NCI-H345 (cell line): ENCODE measurements at regions not wholly inside any gene's neighbourhood (a gene's known extent, or its start where the extent isn't known, plus 50 kb on each side); places are given as distances from the start of the nearest gene placed in this dataset.

Source experiments
- DNase-seq: peaks from one replicate; lab custom pipeline; 2025; lab: John Stamatoyannopoulos, UW

DNA sequence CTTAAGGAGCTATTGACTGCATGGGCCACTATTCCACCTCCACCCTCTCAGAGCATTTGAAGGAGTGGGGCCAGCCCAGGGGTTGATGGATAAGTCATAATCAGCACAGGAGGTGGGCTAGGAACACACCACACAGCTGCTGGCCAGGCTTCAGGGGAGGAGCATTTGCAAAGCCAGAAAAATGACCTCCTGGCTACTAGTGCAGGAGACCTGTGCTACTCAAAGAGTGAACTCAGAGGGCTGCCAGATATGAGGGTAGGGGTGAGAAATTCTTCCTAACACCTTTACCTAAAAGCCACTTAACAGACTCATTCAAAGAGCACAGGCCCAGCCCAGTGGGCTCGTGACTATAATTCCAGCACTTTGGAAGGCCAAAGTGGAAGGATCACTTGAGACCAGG, 210.8 kb downstream of the TBXT start:
- DNase-seq = no peak

DNA sequence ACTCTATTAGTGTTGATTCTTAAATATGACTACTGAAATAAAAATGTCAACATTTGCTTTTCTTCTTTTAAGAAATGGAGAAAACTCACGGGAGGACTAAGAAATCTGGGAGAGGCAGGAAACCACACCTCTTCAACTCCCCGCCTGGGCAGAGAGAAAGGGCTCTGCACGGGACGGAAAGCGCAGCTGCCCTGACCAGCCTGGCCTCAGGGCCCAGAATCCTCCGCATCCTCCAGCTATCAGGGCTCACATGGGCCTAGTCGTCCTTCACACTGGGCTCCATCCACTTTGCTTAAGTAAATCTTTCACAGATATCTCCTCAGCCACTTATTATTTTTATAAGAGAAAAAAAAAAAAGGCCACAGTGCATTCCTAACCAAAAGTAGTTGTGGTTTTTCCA, 215.1 kb downstream of the TBXT start:
- no peak for DNase-seq

DNA sequence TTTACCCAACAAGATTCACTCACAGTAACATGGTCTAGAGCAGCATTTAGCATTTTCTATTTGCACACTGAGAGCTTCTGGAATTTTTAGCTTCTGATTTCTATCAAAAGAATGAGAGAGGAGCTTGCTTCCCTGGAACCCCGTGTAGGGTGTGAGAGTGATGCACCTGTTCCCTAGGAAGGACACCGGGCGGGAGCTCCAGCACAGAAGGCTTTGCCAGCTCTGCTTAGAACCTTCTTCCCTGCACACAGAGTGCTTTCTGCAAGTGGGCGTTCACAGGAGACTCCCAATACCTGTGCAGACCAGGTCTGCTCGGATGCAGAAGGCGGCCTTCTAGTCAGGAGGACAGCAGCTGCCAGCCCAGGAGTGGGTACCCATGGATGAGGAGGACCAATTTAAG, 217.3 kb downstream of the TBXT start:
- DNase-seq = no peak

DNA sequence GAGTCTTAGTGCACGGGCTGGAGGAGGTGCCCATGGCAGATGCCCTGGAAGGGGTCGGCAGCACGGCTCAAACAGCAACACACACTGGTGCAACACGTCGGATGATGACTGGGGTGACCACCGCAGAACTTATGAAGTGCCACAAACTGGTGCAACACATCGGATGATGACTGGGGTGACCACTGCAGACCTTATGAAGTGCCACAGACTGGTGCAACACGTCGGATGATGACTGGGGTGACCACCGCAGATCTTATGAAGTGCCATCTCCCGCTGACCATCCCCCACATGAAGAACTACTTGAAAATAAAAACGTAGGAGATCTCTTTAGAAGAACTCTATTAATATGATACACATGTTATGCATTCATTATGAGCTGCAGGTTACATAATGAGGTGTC, 218.3 kb downstream of the TBXT start:
- no peak for DNase-seq

DNA sequence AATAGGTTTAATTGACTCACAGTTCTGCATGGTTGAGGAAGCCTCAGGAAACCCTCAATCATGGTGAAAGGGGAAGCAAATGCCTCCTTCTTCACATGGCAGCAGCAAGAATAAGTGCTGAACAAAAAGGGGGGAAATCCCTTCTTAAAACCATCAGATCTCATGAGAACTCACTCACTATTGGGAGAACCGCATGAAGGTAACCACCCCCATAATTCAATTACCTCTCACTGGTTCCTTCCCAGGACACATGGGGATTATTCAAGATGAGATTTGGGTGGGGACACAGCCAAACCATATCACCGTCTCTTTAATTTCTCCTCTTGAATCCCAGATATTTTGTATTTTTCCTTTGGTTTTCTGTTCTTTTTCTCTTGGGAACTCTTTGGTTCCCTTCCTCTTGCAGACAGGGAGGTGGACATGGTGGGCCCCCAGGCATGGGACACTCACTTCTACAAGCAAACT, 223.6 kb downstream of the TBXT start:
- DNase-seq = no peak

DNA sequence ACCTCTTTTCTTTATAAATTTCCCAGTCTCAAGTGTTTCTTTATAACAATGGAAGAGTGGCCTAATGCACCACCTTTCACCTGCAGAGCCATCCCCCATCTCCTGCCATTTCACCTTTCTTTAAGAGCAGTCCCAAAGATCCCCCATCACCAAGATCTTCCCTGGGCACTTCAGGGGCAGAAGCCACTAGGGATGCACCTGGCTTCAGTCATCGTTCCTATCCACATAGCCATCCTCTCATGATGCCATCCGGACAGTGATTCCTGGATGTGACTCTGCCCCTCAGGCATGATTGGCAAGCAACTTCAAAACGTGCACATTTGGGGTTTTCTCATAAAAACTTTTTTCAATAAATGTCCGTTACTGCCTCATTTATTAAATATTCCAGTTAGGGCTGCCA, 225.9 kb downstream of the TBXT start:
- DNase-seq = no peak

DNA sequence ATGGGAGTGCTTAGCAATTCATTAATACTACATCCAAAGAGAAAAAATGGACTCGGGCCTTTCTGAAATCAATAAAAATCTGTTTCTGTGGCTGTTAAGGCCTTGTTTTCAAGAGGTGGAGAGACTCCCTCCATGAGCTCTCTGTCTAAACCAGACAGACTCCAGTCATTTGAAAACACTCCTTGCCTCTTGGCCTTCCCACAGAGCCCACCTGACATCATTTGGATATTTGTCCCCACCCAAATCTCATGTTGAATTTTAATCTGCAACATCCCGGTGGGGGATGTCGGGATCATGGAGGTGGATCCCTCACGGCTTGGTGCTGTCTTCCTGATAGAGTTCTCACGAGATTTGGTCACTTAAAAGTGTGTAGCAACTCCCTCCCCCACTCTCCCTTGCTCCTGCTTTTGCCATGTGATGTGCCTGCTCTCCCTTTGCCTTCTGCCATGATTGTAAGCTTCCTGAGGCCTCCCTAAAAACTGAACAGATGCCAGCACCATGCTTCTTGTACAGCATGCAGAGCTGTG, 226.3 kb downstream of the TBXT start:
- DNase-seq = no peak

DNA sequence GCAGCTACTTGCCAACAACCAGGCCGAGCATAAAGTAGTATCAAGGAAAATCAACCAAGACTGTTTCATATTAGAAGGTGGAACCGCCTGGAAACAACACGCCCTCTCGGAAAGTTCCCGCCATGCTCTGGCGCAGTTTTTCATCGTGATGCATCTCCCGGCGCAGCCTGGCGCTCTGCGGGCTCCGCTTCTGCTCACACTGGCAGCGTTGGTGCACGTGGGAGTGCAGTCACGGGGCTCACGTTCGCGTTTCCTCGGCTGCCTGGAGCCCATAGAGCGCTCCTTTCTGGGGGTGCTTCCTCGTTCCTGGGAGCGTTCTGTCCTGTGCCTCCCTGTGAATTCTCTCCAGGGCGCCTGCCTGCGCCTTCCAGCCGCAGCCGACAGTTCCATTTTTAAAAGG, 227.3 kb downstream of the TBXT start:
- no peak for DNase-seq

DNA sequence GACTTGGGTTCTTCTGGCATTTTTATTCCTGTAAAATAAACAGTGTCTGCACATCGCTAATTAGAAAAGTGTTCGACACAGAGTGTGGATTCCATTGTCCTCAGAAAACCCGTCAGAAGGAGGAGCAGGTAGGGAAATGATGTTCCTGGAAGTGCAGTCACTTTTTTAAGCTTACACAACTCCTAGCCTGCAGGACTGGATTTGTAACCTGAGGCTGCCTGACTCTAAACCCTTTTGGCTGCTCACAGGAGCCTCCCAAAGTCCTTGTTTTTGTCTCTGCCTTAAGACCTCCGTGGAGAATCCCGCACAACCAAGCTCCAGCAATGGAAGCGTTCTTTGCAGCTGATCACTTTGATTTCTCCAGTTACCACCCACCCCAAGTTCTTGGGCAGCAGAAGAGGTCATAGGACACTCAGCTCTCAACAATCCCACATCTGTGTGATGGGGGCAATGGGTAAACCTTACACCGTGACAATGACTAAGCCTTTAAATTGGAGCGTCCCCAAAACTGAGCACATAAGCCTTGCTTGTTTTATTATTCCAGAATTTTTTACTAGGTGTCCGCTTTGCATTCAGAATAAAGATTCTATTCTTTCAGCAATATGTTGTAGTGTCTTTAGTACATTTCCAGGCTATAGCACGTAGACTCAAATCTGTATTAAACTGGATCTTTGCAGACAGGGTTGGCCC, 227.9 kb downstream of the TBXT start:
- no peak for DNase-seq

DNA sequence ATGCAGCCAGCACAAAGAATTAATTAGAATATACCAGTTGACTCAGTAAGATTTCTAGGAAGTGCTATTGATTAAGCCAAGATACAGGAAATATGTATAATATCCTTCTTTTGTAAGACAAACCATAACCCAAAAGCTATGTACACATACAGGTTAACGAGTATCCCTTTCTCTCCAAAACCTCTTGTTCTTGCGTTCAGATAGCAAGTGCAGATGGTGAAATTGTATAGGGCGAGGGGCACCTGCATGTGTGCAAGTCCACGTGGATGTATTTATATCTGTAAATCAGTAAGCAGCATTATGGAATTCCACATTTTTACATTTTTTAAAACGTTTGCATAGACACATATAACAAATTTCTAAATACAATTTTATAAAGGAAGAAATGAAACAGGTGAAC, 228.6 kb downstream of the TBXT start:
- DNase-seq = no peak

DNA sequence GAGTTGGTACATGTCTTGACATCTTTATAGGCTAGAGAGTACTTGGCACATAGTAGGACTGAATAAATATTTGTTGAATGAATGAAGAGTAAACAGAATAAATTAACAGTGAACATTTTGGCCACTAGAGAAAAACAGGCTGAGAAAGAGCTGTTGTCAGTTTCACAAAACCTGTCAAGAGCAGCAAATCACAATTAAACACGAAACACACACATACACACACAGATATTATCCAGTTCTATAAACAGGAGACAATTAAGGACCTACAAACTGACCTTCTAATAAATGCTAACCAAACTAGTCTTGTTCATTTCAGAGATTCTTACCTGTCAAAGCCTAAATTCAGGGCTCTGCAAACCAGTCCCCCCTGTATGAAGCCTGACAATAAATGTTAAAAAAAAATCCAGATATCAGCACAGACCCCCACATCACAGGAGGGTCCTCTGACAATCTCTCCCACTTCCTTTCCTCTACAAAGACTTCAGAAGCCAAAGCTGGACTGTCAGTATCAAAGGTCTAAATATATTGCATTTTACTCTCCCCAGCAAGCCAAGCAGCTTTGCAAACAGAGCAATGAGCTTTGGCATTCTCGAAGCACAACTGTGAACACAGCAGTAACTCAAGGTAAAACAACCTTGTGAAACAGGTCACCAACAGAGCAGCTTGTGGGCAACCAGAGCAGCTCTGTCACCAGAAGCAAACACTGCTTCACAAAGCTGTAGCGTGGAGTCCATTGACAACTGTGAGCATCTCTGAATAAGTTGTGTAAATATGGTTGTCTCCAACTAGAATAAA, 229.9 kb downstream of the TBXT start:
- no peak for DNase-seq

DNA sequence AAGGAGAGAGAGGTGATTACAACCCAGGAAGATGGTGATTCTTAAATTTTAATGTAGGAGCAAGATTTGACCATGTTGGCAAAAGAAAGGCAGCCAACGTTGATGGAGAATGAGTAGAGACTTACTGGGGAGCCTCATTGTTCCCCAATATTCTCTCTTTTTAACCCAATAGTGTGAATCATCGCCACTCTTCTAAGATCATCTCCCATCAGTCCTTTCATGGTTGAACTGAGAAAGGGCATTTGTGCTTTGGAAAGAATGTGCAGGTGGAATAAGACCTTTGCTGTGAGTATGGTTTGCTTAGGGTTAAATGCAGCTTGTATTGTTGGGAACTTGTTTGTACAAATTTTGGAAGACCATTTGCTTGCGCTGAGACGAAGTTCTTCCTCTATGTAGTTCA, 231.0 kb downstream of the TBXT start:
- DNase-seq = no peak

DNA sequence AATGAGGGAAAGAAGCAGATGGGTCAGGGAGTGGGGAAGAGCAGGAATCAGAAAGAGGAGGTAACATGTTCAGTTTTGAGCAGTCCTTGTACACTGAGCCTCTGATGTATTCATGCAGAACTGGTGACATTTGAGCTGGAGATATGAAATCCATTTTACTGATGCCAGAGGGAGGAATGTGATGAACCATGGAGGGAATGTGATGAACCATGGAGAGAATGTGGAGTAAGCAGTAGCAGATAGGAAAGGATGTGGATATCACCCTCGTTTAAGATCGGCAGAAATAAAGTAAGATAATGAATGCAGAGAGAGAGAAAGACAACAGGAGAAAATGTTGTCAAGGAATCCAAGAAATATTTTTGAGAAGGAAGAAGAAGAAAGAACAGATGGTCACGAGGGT, 231.6 kb downstream of the TBXT start:
- DNase-seq = no peak

DNA sequence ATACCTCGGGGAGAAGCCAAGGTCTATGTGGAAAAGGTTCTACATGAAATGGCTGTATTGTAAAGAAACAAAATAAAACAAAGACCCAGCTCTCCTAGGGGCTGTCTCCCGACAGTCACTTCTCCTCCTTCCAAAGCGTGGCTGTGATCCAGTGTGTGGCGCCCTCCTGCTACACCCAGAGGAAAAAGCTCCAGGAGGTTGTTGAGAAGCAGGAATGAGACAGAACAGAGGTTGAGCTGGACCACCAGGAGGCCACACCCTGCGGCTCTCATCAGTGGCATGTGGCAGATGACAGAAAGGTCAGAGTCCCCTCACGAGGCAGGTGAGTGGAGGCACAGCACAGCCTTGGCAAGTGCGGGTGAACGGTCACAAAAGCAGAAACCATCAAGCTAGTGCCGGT, 236.0 kb downstream of the TBXT start:
- DNase-seq = no peak

DNA sequence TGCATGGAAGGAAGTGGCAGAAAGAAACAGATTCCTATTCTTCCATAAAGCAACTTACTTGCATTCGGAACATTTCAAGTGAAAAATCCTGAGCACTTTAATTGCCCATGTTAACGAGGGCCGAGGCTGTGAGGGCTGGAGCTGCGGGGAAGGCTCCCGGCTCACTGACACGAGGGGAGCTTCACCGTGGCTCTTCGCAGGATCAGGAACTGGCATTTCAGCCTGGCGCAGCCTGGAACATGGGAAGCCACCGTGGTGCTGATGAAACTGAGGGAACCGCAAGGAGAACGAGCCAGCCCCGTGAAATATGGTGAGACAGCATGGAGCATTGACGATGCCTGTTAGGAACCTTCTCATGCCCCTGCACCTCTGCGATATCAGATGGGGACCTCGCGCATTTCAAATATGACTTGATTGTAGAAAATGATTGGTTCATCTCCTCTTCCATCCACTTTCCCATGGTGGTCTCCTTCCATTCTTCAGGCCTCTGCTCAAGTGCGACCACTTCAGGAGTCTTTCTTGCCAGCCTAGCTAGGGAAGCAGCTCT, 236.9 kb downstream of the TBXT start:
- no peak for DNase-seq

DNA sequence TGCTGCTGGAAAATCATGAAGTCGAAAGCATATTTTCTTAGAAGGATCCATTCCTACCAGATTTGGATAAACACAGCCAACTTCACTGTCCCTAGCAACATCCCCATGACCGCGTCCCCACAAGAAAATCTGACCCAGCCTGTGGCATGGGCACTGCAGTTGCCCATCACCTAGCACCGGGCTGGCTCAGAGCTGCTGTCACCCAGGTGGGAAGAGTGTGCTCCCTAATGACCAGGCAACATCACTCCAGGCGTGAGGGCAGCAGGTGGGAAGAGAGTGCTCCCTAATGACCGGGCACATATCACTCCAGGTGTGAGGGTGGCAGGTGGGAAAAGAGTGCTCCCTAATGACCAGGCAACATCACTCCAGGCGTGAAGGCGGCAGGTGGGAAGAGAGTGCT, 238.0 kb downstream of the TBXT start:
- DNase-seq = no peak

DNA sequence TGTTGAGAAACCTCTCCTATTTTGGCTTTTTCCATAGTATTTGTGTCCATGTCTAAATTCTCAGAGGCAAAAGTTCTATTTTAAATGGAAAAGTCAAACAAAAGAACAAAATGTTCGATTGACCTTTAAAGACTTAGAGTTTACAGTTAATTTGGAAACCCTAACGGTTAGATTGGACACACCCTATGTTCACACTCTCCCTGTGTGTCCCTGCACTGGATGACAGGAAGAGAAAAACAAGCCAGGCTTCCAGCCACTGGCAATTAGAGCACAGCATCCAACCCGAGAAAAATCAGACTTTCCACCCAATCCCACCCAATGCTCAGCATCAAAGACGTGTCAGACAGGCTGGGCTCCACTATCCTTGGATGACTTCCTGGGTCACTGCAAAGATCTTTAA, 241.3 kb downstream of the TBXT start:
- no peak for DNase-seq

DNA sequence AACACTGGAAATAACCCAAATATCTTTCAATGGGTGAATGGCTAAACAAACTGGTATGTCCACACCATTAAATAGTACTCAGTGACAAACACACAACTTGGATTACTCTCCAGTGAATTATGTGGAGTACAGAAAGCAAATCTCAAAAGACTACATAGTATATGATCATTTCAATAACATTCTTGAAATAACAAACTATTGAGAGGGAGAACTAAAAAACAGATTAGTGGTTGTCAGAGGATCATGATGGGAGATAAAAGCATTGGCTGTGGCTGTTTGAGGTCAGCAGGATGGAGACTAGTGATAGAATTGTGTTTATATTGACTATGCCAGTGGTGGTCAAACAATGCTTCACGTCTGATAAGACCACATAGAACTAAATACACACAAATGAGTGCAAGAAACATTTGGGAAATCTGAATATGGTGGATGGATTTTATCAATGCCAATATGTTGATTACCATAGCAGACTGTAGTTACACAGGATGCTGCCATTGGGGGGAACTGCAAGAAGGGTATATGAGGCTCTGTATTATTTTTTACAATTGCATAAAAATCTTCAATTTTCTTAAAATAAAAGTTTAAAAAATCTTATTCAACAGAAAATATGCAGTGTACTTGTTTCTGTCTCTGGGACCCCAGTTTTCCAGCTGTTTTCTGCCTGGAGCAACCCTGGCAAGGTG, 242.0 kb downstream of the TBXT start:
- DNase-seq = no peak

DNA sequence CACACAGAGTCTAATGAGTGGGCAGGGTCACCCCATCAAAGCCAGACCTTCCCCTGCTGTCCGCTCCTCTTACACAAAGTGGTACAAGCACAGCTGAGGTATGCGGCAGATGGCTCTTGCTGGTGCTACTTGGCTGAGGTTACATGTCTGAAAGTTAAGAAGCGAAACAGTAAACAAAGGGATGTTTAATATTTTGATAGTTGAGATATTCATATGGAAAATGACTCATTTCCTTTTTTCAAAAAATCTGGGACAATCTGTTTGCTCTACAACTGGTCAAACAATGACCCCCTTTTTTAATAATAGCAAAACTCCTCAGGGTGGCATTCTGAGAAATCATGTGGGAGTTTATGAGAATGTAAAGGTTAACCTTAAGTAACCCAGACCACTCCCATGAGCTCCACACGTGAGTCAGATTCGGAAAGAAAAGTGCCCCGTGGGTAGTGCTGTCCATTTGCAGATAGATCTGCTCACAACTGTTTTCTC, 245.3 kb downstream of the TBXT start:
- DNase-seq = no peak

DNA sequence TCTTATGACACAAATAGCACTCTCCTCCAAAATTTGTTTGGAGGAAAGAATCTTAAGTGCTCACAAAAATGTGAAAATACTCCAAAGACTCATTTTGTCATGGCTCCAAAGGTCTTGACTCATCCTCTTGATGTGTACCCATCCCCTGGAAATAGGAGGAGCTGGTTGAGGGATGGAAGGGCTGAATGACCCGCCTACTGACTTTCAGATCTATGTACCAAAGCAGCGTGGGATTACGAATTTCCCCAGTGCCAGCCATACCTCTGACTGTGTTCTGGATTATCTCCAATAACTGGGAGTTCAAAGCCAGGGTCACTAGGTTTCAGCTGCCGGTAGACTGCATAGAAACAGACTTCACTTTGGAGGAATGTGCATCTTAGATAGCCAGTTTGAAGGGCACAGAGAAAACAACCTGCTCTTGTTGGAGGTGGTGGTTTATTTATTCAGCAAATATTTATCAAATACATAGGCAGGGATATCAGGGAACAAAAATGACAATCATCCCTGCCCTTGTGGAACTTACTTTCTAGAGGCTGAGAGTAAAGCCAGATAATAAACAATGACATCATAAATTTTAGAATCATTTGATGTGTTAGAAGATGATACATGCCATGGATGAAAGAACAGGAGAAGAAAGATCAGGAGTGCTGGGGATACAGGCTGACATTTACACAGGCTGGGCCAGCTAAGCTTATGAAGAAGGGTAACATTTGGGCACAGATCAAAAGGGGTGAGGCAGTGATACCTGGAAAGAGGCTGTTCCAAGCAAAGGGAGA, 246.6 kb downstream of the TBXT start:
- DNase-seq = no peak

DNA sequence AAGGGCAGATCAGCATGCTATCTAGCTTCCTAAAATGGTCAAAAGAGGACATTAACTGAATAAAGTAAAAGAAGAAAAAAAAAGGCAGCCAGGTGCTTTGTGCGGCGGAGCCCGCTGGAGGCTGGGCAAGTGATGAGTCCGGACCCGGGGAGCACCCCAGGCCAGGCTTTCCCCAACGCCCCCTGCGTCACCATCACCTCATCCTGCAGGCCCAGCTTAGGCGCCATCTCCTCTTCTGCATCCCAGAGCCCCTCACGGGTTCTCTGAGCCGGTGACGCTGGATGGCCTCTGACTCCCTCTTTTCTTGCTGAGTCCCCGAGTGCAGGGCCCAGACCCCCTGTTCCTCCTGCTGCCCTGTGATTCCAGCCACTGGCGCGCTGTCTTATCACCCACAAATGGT, 250.1 kb downstream of the TBXT start:
- no peak for DNase-seq
